ENCODE measurements at regions not wholly inside any gene's neighbourhood (a gene's known extent, or its start where the extent isn't known, plus 50 kb on each side); places are given as distances from the start of the nearest gene placed in this dataset.

- Mint-ChIP-seq H3K4me3 (no peak overlapping the region), H3K4me1 (ENCODE audit: low read depth) (no peaks in the 10 kb centered on the region), H3K9me3 (no peaks in the 10 kb centered on the region), H3K27me3 (peaks cover 1% of the 10 kb centered on the region), H3K36me3 (ENCODE audit: low read depth) (no peaks in the 10 kb centered on the region), H3K27ac (no peak overlapping the region)
- TF ChIP-seq CTCF (IDR thresholded peaks at IDR 0.05): no peak
- intact Hi-C loops (cut with micrococcal nuclease): no loop called here
- ChIA-PET POLR2A (no interaction called here), CTCF (interaction anchor here (1.5 kb wide), 1 partner anchor 228 kb away, joined by 3 read pairs; no protein-coding TSS in a partner anchor)
- ATAC-seq (no peak), DNase-seq (no peak)
Observed at GRCh38 chr12:93214523-93215289, 163.0 kb upstream of the NUDT4 start.

- ATAC-seq (no peak), DNase-seq (no peak)
- TF ChIP-seq CTCF (IDR thresholded peaks at IDR 0.05): no peak
- no peak overlapping the region for H3K27ac Mint-ChIP-seq
- H3K27me3 Mint-ChIP-seq: peaks cover 1% of the 10 kb centered on the region
- ChIA-PET CTCF (interaction anchor here (1.5 kb wide), 1 partner anchor 228 kb away, joined by 3 read pairs; no protein-coding TSS in a partner anchor), POLR2A (no interaction called here)
- H3K36me3 Mint-ChIP-seq (ENCODE audit: low read depth): no peaks in the 10 kb centered on the region
- no peaks in the 10 kb centered on the region for H3K9me3 Mint-ChIP-seq
- no peaks in the 10 kb centered on the region for H3K4me1 Mint-ChIP-seq (ENCODE audit: low read depth)
- H3K4me3 Mint-ChIP-seq: no peak overlapping the region
- intact Hi-C loops (cut with micrococcal nuclease): no loop called here
Observed at GRCh38 chr12:93215290-93215678, 162.4 kb upstream of the NUDT4 start.

- no peaks in the 10 kb centered on the region for H3K36me3 Mint-ChIP-seq (ENCODE audit: low read depth)
- no peak for TF ChIP-seq CTCF (IDR thresholded peaks at IDR 0.05)
- H3K4me3 Mint-ChIP-seq: no peak overlapping the region
- H3K4me1 Mint-ChIP-seq (ENCODE audit: low read depth): no peaks in the 10 kb centered on the region
- no peak overlapping the region for H3K27ac Mint-ChIP-seq
- DNase-seq: no peak
- ChIA-PET POLR2A (no interaction called here), CTCF (no interaction called here)
- intact Hi-C loops (cut with micrococcal nuclease): no loop called here
- H3K9me3 Mint-ChIP-seq: no peaks in the 10 kb centered on the region
- peaks cover 1% of the 10 kb centered on the region for H3K27me3 Mint-ChIP-seq
- no peak for ATAC-seq
Observed at GRCh38 chr12:93219947-93220346, 157.8 kb upstream of the NUDT4 start.

GRCh38 chr12:93221841-93222240 lies 155.9 kb upstream of the NUDT4 start:
- ATAC-seq (no peak), DNase-seq (no peak)
- POLR2A ChIA-PET: interaction anchor here (1.1 kb wide), 1 partner anchor 14 kb away, joined by 3 read pairs; no protein-coding TSS in a partner anchor
- Mint-ChIP-seq H3K36me3 (ENCODE audit: low read depth) (no peaks in the 10 kb centered on the region), H3K9me3 (no peaks in the 10 kb centered on the region), H3K27ac (no peak overlapping the region), H3K4me1 (ENCODE audit: low read depth) (no peaks in the 10 kb centered on the region), H3K4me3 (no peak overlapping the region), H3K27me3 (peaks cover 1% of the 10 kb centered on the region)
- TF ChIP-seq CTCF (IDR thresholded peaks at IDR 0.05): no peak
- intact Hi-C loops (cut with micrococcal nuclease): no loop called here
- CTCF ChIA-PET: interaction anchor here (0.8 kb wide), 1 partner anchor 68 kb away, joined by 4 read pairs; no protein-coding TSS in a partner anchor
